Natural killer cell (primary cell): ENCODE measurements at regions not wholly inside any gene's neighbourhood (a gene's known extent, or its start where the extent isn't known, plus 50 kb on each side); places are given as distances from the start of the nearest gene placed in this dataset.

Experiments
- ATAC-seq, 3 donors: fragments of 150-1000 bp in 2 of 3; fragments of 200-7000 bp in 1 of 3; cut with Tn5 transposase; 1 replicate in 1 of 3; 2 replicates in 2 of 3; pipeline ENCODE4 v1.10.0; 2021; ENCODE audit warnings: mild to moderate bottlenecking in 2 of 3, moderate library complexity in 2 of 3
- DNase-seq, 2 donors: peaks; one replicate each; pipeline versions ENCODE4 v3.0.0 to v3.0.0-alpha.2; 2013 to 2021; ENCODE audit warnings: mixed read lengths in 1 of 2
- H3K27ac ChIP-seq: one replicate; pipeline ENCODE4 v1.5.1; 2013; ENCODE audit warnings: mild to moderate bottlenecking, low read length
- H3K27me3 ChIP-seq: one replicate; pipeline ENCODE4 v1.6.1; 2013; ENCODE audit warnings: low read length; ENCODE audit not compliant: control insufficient read depth, insufficient read depth
- H3K36me3 ChIP-seq: one replicate; pipeline ENCODE4 v1.6.1; 2013; ENCODE audit warnings: low read length; ENCODE audit not compliant: control insufficient read depth, insufficient read depth
- H3K4me1 ChIP-seq: one replicate; pipeline ENCODE4 v1.6.1; 2013; ENCODE audit warnings: low read length; ENCODE audit not compliant: control insufficient read depth, insufficient read depth
- H3K4me3 ChIP-seq: one replicate; pipeline ENCODE4 v1.5.1; 2013; ENCODE audit warnings: low read length
- H3K9me3 ChIP-seq: one replicate; pipeline ENCODE4 v1.6.1; 2013; ENCODE audit warnings: low read length; ENCODE audit not compliant: control insufficient read depth, insufficient read depth
- H3K27ac Mint-ChIP-seq, 2 donors: one replicate each; pipeline ENCODE4 v1.8.0; 2022; ENCODE audit warnings: mild to moderate bottlenecking in 2 of 2, mixed read lengths in 2 of 2, moderate library complexity in 1 of 2
- H3K27me3 Mint-ChIP-seq, 2 donors: one replicate each; pipeline ENCODE4 v1.8.0; 2022; ENCODE audit warnings: low read depth in 2 of 2, mixed read lengths in 2 of 2
- H3K36me3 Mint-ChIP-seq: one replicate; pipeline ENCODE4 v1.8.0; 2022; ENCODE audit warnings: mixed read lengths
- H3K4me1 Mint-ChIP-seq, 2 donors: one replicate each; pipeline ENCODE4 v1.8.0; 2022; ENCODE audit warnings: mixed read lengths in 2 of 2
- H3K4me3 Mint-ChIP-seq: one replicate; pipeline ENCODE4 v1.8.0; 2022; ENCODE audit warnings: mild to moderate bottlenecking, moderate library complexity, mixed read lengths
- H3K9me3 Mint-ChIP-seq, 2 donors: one replicate each; pipeline ENCODE4 v1.8.0; 2022; ENCODE audit warnings: mixed read lengths in 2 of 2
- WGBS: methylation state at CpG from one replicate; pipeline ENCODE4 v1.1.7; 2013; ENCODE audit warnings: missing lambda C conversion rate; ENCODE audit not compliant: insufficient coverage; 5-methylcytosine and 5-hydroxymethylcytosine counted together
- intact Hi-C: fragments of 100-400 bp; cut with micrococcal nuclease; formaldehyde crosslinking; loops from one replicate; pipeline ENCODE4 v1.14.2; 2022
- TF ChIP-seq, protein P1 (sequence below): fragments of 200-600 bp; IDR thresholded peaks from one replicate; pipeline ENCODE4 v1.8.0; 2022; ENCODE audit warnings: antibody characterized with exemption

DNA sequence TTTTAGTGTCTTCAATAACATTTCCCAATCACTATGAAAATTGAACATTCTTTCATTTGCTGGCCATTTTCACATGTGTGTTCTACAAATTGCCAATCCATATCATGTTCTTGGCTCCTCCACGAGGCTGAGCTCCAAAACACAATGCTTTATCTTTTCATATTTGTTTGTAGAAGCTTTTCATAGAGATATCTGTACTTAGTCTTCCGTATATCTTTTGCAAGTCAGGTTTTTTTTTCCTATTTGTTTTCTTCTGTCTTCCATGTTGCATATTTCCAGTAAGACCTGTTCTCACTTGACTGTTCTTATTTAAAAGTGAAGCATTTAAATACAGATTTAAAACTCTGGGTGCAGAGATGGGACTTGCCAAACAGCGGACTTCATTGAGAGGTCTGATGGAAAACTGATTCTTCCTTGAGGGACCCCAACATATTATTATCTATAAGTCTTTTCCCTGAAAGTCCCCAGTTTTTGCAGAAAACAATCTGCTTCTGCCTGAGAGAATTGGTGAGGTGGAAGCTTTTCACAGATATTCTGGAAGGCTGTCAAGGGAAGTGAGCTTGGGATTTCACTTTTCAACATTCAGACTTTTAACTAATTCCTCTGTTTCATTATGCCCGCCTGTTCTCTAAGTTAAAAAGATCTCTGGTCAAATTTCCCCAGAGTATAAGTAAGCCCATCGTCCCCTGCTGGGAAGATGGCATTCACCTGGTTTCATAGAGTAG, 77.8 kb upstream of the KCNMB2 start:
- Mint-ChIP-seq H3K4me3 (no peak overlapping the region), H3K4me1 (no peaks in the 10 kb centered on the region), H3K27me3 (peaks cover 0 to 4% of the 10 kb centered on the region in 2 donors), H3K36me3 (no peaks in the 10 kb centered on the region), H3K9me3 (no peaks in the 10 kb centered on the region), H3K27ac (no peak overlapping the region)
- 92% methylated on average over 4 of the region's 5 CpGs for WGBS
- no peaks in the 10 kb centered on the region for H3K4me1 ChIP-seq
- H3K4me3 ChIP-seq = no peak overlapping the region
- intact Hi-C loops = no loop called here
- ATAC-seq (no peak), DNase-seq (no peak)
- no peaks in the 10 kb centered on the region for H3K9me3 ChIP-seq
- TF ChIP-seq, protein P1, sequence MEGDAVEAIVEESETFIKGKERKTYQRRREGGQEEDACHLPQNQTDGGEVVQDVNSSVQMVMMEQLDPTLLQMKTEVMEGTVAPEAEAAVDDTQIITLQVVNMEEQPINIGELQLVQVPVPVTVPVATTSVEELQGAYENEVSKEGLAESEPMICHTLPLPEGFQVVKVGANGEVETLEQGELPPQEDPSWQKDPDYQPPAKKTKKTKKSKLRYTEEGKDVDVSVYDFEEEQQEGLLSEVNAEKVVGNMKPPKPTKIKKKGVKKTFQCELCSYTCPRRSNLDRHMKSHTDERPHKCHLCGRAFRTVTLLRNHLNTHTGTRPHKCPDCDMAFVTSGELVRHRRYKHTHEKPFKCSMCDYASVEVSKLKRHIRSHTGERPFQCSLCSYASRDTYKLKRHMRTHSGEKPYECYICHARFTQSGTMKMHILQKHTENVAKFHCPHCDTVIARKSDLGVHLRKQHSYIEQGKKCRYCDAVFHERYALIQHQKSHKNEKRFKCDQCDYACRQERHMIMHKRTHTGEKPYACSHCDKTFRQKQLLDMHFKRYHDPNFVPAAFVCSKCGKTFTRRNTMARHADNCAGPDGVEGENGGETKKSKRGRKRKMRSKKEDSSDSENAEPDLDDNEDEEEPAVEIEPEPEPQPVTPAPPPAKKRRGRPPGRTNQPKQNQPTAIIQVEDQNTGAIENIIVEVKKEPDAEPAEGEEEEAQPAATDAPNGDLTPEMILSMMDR = no peak
- H3K36me3 ChIP-seq = no peaks in the 10 kb centered on the region
- no peaks in the 10 kb centered on the region for H3K27me3 ChIP-seq
- no peak overlapping the region for H3K27ac ChIP-seq

DNA sequence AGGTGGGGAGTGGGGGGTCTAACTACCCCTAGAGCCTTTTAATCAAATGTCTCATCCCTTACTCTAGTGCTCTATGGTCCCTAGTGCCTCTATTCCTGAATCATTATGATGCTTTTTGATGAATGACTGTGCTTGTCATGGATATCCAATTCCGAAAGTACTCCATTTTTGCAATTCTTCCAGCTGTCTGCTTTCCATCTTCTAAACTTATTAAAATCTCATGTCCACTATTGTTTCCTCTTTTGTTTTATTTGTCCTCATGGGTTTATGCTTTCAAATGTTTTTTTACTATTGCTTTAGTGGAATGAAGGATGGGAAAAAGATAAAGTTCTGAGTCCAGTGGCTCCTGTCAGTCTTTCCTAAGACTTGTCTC, 77.2 kb upstream of the KCNMB2 start:
- 67% methylated on average over 1 of the region's 1 CpG for WGBS
- no peak overlapping the region for H3K27ac ChIP-seq
- Mint-ChIP-seq H3K4me3 (no peak overlapping the region), H3K27ac (no peak overlapping the region), H3K36me3 (no peaks in the 10 kb centered on the region), H3K9me3 (no peaks in the 10 kb centered on the region), H3K27me3 (peaks cover 0 to 4% of the 10 kb centered on the region in 2 donors), H3K4me1 (no peaks in the 10 kb centered on the region)
- TF ChIP-seq, protein P1 = no peak
- no peaks in the 10 kb centered on the region for H3K4me1 ChIP-seq
- H3K4me3 ChIP-seq = no peak overlapping the region
- no peaks in the 10 kb centered on the region for H3K27me3 ChIP-seq
- no peak for DNase-seq
- intact Hi-C loops = no loop called here
- no peak for ATAC-seq
- H3K36me3 ChIP-seq = no peaks in the 10 kb centered on the region
- H3K9me3 ChIP-seq = no peaks in the 10 kb centered on the region

DNA sequence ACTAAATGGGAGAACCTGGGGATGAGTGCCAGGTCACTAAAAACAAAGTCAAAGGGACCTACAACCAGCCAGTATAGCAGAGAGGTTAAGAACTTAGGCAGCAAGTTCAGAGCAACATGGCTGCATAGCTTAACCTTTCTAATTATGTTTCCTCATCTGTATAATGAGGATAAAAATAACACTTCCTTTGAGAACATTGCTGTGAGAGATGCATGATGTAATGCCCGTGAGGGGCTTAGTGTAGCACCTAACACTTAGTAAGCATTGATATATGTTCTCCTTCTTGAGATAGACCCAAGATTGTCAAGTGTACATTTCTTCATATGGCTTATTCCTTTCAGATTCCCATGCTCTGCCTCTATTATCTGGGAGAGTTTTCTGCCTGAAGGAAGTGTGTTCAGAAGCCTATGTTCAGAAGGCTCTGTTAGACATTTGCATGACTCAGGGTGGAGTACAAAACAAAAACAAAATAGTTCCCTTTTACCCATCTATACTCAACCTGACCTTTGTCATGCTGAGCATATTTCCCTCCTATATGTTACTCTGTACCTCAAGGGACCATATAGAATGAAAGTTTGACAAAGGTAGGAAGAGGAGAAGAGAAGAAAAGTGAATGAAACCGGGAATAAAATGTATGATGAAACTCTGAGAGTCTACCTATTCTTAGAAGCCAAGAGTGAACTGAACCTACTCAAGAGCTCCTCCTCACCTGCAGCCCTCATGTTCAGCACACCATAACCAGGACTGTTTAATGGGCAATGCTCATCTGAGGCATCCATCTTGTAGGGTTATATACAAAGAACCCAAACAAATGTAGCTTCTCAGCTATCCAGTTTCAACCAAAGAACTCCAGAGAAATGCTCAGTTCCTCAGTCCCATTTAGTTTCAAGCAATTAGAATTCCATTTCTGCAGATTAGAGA, 70.7 kb upstream of the KCNMB2 start:
- intact Hi-C loops = no loop called here
- no peak overlapping the region for H3K4me3 Mint-ChIP-seq
- no peaks in the 10 kb centered on the region for H3K9me3 Mint-ChIP-seq
- peaks cover 0 to 4% of the 10 kb centered on the region in 2 donors for H3K27me3 Mint-ChIP-seq
- H3K27ac Mint-ChIP-seq = no peak overlapping the region
- H3K27me3 ChIP-seq = no peaks in the 10 kb centered on the region
- DNase-seq (no peak), ATAC-seq (no peak)
- no peaks in the 10 kb centered on the region for H3K4me1 ChIP-seq
- H3K9me3 ChIP-seq = no peaks in the 10 kb centered on the region
- H3K36me3 Mint-ChIP-seq = no peaks in the 10 kb centered on the region
- no peaks in the 10 kb centered on the region for H3K36me3 ChIP-seq
- no peak overlapping the region for H3K27ac ChIP-seq
- H3K4me1 Mint-ChIP-seq = no peaks in the 10 kb centered on the region
- TF ChIP-seq, protein P1 = no peak
- WGBS = no CpG with 5 or more reads among the region's 2 CpGs
- H3K4me3 ChIP-seq = no peak overlapping the region
